Activated naive CD8-positive, alpha-beta T cell (primary cell): ENCODE measurements at regions not wholly inside any gene's neighbourhood (a gene's known extent, or its start where the extent isn't known, plus 50 kb on each side); places are given as distances from the start of the nearest gene placed in this dataset.
"Not testable (repeated sequence)": the region's sequence is repeated elsewhere in the genome, so short reads cannot be mapped to it uniquely, and the experiment has no call there.

Source experiments
- H3K27ac Mint-ChIP-seq: one replicate; pipeline ENCODE4 v1.8.0; 2021; ENCODE audit warnings: mixed read lengths
- H3K27me3 Mint-ChIP-seq: one replicate; pipeline ENCODE4 v1.8.0; 2021; ENCODE audit warnings: mixed read lengths
- H3K36me3 Mint-ChIP-seq: one replicate; pipeline ENCODE4 v1.8.0; 2021; ENCODE audit warnings: mixed read lengths
- H3K4me1 Mint-ChIP-seq: one replicate; pipeline ENCODE4 v1.8.0; 2021; ENCODE audit warnings: low read depth, mixed read lengths
- H3K4me3 Mint-ChIP-seq: one replicate; pipeline ENCODE4 v1.8.0; 2021; ENCODE audit warnings: mild to moderate bottlenecking, mixed read lengths
- H3K9me3 Mint-ChIP-seq: one replicate; pipeline ENCODE4 v1.8.0; 2021; ENCODE audit warnings: low read depth, mixed read lengths

- Mint-ChIP-seq H3K4me1 (no peaks in the 10 kb centered on the region), H3K4me3 (no peak overlapping the region), H3K9me3 (no peaks in the 10 kb centered on the region), H3K27me3 (no peaks in the 10 kb centered on the region), H3K27ac (no peak overlapping the region), H3K36me3 (no peaks in the 10 kb centered on the region)
These were observed 475.1 kb downstream of the TMEM232 start for GRCh38 chr5:110251366-110251765.

GRCh38 chr5:110255194-110255593 is 471.3 kb downstream of the TMEM232 start:
- H3K36me3 Mint-ChIP-seq: no peaks in the 10 kb centered on the region
- no peaks in the 10 kb centered on the region for H3K4me1 Mint-ChIP-seq
- no peaks in the 10 kb centered on the region for H3K27me3 Mint-ChIP-seq
- H3K9me3 Mint-ChIP-seq: no peaks in the 10 kb centered on the region
- H3K4me3 Mint-ChIP-seq: no peak overlapping the region
- no peak overlapping the region for H3K27ac Mint-ChIP-seq

- H3K4me1 Mint-ChIP-seq: no peaks in the 10 kb centered on the region
- H3K27me3 Mint-ChIP-seq: no peaks in the 10 kb centered on the region
- H3K27ac Mint-ChIP-seq: no peak overlapping the region
- H3K36me3 Mint-ChIP-seq: no peaks in the 10 kb centered on the region
- no peak overlapping the region for H3K4me3 Mint-ChIP-seq
- H3K9me3 Mint-ChIP-seq: no peaks in the 10 kb centered on the region
These were observed 470.2 kb downstream of the TMEM232 start for GRCh38 chr5:110256298-110256697.

- Mint-ChIP-seq H3K4me1 (no peaks in the 10 kb centered on the region), H3K27me3 (no peaks in the 10 kb centered on the region), H3K4me3 (no peak overlapping the region), H3K9me3 (no peaks in the 10 kb centered on the region), H3K27ac (no peak overlapping the region), H3K36me3 (no peaks in the 10 kb centered on the region)
These were observed 468.5 kb downstream of the TMEM232 start for GRCh38 chr5:110257971-110258370.

GRCh38 chr5:110258460-110259216 is 467.8 kb downstream of the TMEM232 start:
- no peaks in the 10 kb centered on the region for H3K4me1 Mint-ChIP-seq
- H3K9me3 Mint-ChIP-seq: no peaks in the 10 kb centered on the region
- H3K27ac Mint-ChIP-seq: no peak overlapping the region
- no peaks in the 10 kb centered on the region for H3K36me3 Mint-ChIP-seq
- H3K4me3 Mint-ChIP-seq: no peak overlapping the region
- no peaks in the 10 kb centered on the region for H3K27me3 Mint-ChIP-seq

- Mint-ChIP-seq H3K27ac (no peak overlapping the region), H3K27me3 (no peaks in the 10 kb centered on the region), H3K9me3 (no peaks in the 10 kb centered on the region), H3K36me3 (no peaks in the 10 kb centered on the region), H3K4me1 (no peaks in the 10 kb centered on the region), H3K4me3 (no peak overlapping the region)
These were observed 463.7 kb downstream of the TMEM232 start for GRCh38 chr5:110262749-110263148.

- no peak overlapping the region for H3K27ac Mint-ChIP-seq
- no peaks in the 10 kb centered on the region for H3K36me3 Mint-ChIP-seq
- no peak overlapping the region for H3K4me3 Mint-ChIP-seq
- H3K9me3 Mint-ChIP-seq: no peaks in the 10 kb centered on the region
- no peaks in the 10 kb centered on the region for H3K4me1 Mint-ChIP-seq
- no peaks in the 10 kb centered on the region for H3K27me3 Mint-ChIP-seq
These were observed 461.8 kb downstream of the TMEM232 start for GRCh38 chr5:110264661-110265060.

- Mint-ChIP-seq H3K27ac (no peak overlapping the region), H3K36me3 (no peaks in the 10 kb centered on the region), H3K27me3 (no peaks in the 10 kb centered on the region), H3K4me1 (no peaks in the 10 kb centered on the region), H3K9me3 (no peaks in the 10 kb centered on the region), H3K4me3 (no peak overlapping the region)
These were observed 461.3 kb downstream of the TMEM232 start for GRCh38 chr5:110265162-110265561.

GRCh38 chr5:110267714-110268113 is 458.8 kb downstream of the TMEM232 start:
- Mint-ChIP-seq H3K27ac (no peak overlapping the region), H3K36me3 (no peaks in the 10 kb centered on the region), H3K27me3 (peaks cover 2% of the 10 kb centered on the region), H3K4me1 (no peaks in the 10 kb centered on the region), H3K9me3 (no peaks in the 10 kb centered on the region), H3K4me3 (no peak overlapping the region)

GRCh38 chr5:110268283-110268682 is 458.2 kb downstream of the TMEM232 start:
- Mint-ChIP-seq H3K27ac (no peak overlapping the region), H3K4me3 (no peak overlapping the region), H3K27me3 (peaks cover 2% of the 10 kb centered on the region), H3K9me3 (no peaks in the 10 kb centered on the region), H3K4me1 (no peaks in the 10 kb centered on the region), H3K36me3 (no peaks in the 10 kb centered on the region)

- Mint-ChIP-seq H3K9me3 (no peaks in the 10 kb centered on the region), H3K27ac (no peak overlapping the region), H3K27me3 (peaks cover 2% of the 10 kb centered on the region), H3K4me1 (no peaks in the 10 kb centered on the region), H3K4me3 (no peak overlapping the region), H3K36me3 (no peaks in the 10 kb centered on the region)
These were observed 457.5 kb downstream of the TMEM232 start for GRCh38 chr5:110268985-110269384.

GRCh38 chr5:110269478-110270142 is 456.9 kb downstream of the TMEM232 start:
- Mint-ChIP-seq H3K27me3 (peaks cover 2% of the 10 kb centered on the region), H3K4me1 (no peaks in the 10 kb centered on the region), H3K27ac (no peak overlapping the region), H3K36me3 (no peaks in the 10 kb centered on the region), H3K9me3 (no peaks in the 10 kb centered on the region), H3K4me3 (no peak overlapping the region)

- H3K36me3 Mint-ChIP-seq: peaks cover 2% of the 10 kb centered on the region
- no peaks in the 10 kb centered on the region for H3K27me3 Mint-ChIP-seq
- H3K4me3 Mint-ChIP-seq: no peak overlapping the region
- no peaks in the 10 kb centered on the region for H3K4me1 Mint-ChIP-seq
- no peak overlapping the region for H3K27ac Mint-ChIP-seq
- peaks cover 8% of the 10 kb centered on the region for H3K9me3 Mint-ChIP-seq
These were observed 450.6 kb downstream of the TMEM232 start for GRCh38 chr5:110275878-110276277.

- H3K4me3 Mint-ChIP-seq, H3K27me3 Mint-ChIP-seq: not testable (repeated sequence)
- H3K9me3 Mint-ChIP-seq: peaks cover 27% of the 10 kb centered on the region
These were observed 448.0 kb downstream of the TMEM232 start for GRCh38 chr5:110278449-110278848.

GRCh38 chr5:110284121-110284520 is 442.4 kb downstream of the TMEM232 start:
- not testable (repeated sequence) for H3K36me3 Mint-ChIP-seq, H3K27me3 Mint-ChIP-seq, H3K4me1 Mint-ChIP-seq, H3K4me3 Mint-ChIP-seq, H3K27ac Mint-ChIP-seq
- H3K9me3 Mint-ChIP-seq: peaks cover 26% of the 10 kb centered on the region

More at GRCh38 chr5:110278449-110278848, 448.0 kb downstream of the TMEM232 start:
- not testable (repeated sequence) for H3K36me3 Mint-ChIP-seq, H3K27ac Mint-ChIP-seq, H3K4me1 Mint-ChIP-seq
